ENCODE measurements at regions not wholly inside any gene's neighbourhood (a gene's known extent, or its start where the extent isn't known, plus 50 kb on each side); places are given as distances from the start of the nearest gene placed in this dataset.
"Not testable (repeated sequence)": the region's sequence is repeated elsewhere in the genome, so short reads cannot be mapped to it uniquely, and the experiment has no call there.

DNA sequence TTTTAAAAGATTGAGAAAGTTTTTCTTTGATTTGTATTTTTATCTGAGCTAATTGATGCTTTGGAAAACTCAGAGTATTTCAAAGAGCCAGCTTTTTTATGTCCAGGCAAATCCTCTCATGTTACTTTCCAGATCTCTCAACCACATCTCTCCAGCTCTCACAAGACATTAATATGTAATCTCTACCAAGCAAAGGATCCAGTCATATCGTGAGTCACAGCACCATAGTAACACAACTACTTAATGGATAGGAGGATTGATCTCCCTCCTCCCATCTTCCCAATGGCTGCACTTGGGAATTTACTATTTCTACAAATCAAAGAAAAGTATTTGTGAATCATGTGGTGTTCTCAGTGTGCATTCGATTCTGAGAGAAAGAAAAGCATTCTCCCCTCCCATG lies 63.3 kb downstream of the POU4F1 start:
- DNase-seq = no peak

DNA sequence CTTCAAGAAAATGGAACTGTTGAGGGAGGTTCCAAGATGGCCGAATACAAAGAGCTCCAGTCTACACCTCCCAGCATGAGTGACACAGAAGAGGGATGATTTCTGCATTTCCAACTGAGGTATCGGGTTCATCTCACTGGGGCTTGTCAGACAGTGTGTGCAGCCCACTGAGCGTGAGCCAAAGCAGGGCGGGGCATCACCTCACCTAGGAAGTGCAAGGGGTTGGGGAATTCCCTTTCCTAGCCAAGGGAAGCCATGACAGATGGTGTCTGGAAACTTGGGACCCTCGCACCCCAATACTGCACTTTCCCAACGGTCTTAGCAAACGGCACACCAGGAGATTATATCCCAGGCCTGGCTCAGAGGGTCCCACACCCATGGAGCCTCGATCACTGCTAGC lies 77.3 kb downstream of the POU4F1 start:
- DNase-seq = not testable (repeated sequence)

DNA sequence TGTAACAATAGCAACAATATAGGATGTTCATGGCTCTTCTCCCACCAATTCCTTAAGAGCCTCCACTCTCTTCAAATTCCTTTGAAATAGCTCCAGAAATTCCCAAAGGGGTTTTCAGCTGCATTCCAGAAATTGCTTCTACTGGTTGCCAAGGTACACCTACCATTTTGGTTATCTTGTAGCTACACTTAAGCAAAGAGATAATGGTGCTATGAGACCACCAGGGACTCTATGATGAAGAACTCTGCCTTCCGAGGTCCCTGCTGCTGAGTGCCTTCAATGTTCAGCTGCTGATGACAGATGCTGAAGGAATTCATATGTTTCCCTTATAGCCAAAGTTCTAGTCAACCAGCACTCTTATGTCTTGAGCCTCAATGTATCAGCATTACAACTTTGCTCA lies 78.4 kb downstream of the POU4F1 start:
- DNase-seq = no peak

DNA sequence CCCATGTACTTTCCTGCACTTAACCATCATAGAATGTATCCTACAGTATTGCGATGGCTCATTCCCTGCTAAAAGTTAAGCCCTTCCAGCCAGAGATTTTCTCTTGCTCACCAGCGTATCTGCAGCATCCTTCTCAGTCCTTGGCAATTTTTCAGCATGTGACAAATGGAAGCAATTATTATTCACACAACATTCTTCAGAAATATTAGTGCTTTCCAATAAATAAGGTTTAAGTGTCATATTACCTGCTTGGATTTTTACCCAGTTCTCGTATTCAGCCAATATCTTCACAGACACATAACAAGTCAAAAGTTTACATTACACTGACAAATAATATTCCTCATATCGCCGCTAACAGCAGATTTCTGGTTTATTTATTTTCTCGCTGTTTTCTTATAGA lies 82.3 kb downstream of the POU4F1 start:
- no peak for DNase-seq

DNA sequence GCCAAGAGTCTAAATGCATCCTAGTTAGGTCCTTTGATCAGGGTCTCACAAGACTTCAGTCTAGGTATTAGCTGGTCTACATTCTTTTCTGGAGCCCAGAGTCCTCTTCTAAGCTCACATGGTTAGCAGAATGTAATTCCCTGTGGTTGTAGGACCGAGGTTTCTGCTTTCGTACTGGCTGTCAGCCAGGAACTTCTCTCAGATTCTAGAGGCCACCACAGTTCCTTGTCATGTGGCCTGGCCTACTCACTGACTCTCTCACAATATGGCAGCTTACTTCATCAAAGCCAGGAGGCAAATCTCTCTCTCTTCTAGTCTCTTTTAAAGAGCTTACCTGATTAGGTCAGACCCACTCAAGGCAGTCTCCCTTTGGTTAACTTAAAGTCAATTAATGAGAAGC lies 82.9 kb downstream of the POU4F1 start:
- DNase-seq = no peak

DNA sequence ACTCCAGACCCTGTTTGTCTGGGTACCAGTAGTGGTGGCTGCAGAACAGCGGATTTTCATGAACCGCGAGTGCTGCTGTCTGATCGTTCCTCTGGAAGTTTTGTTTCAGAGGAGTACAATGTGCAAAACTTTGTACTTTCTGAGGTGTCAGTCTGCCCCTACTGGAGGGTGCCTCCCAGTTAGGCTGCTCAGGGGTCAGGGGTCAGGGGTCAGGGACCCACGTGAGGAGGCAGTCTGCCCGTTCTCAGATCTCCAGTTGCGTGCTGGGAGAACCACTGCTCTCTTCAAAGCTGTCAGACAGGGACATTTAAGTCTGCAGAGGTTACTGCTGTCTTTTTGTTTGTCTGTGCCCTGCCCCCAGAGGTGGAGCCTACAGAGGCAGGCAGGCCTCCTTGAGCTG lies 84.9 kb downstream of the POU4F1 start:
- not testable (repeated sequence) for DNase-seq

DNA sequence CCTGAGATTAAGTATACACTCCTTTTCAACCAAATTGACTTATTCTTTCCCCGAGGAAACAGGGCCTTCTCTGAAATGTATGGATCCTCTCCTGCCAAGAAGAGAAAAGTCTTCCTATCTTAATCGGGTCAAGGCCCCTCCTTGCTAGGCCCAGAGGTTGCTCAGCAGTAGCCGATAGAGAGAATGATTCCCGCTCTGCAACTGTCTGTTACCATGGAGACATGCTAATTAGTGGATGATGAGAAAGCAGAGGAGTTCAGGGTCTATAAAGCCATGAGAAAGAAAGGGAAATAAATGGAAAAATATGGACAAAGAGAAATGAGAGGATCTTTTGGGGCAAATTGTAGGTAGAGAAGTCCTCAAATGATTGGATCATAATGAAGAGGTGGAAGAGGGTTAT lies 103.5 kb downstream of the POU4F1 start:
- no peak for DNase-seq

DNA sequence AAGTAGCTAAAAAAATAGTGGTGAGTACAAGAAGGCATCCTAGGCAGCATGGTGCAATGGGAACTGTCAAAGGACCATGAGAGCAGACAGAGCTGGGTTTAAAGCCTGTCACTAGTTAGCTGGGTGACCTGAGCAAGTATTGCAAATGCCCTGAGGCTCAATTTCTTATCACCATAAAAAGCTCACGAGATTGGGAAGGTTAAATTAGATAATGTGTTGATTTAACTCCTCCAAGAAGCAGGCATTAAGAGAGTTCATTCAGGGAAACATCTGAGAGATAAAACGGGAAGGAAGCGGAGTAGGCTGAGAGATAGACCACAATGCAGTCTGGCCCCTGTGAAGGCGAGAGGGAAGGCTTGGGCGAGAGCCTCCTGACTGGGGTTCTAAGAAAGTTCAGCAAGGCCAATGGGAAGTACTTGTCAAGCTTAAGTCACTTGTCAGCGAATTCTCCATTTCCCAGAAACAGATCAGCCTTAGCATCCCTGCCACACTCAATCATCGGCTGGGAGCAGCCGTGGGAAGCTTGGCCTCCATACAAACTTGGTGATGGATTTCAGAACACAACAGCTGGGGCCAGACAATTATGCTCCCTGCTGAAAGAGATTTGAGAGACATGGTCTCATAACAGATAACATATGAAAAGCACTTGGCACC lies 105.5 kb downstream of the POU4F1 start:
- DNase-seq = no peak

DNA sequence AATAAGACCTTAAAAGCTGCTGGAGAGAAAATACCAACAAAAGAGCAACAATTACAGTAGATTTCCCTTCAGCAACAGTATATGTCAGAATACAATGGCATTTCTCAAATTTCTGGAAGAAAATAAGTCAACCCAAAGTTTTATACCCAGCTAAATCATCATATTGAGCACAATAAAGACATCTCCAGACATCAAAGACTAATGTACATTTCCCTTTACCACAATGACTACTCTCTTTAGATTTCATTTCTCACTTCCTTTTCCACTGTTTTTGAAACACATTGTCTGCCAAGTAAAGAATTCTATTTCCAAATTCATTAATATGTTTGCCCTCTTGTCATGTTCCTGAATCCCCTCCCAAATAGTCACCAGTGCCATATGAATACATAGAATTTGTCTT lies 111.4 kb downstream of the POU4F1 start:
- no peak for DNase-seq

DNA sequence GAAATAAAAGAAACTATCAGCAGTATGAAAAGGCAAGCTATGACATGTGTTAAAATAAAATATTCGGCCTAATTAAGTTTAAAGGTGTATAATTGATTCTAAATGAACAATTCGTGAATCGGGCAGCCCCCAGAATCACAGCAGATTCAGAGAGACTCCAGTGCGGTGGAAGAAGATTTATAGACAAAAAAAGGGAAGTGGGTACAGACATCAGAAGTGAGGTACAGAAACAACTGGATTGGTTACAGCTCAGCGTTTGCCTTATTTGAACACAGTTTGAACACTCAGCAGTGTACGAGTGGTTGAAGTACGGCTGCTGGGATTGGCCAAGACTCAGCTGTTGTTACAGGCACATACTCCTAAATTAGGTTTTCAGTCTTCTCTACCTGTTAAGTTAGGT lies 113.1 kb downstream of the POU4F1 start:
- DNase-seq = not testable (repeated sequence)

DNA sequence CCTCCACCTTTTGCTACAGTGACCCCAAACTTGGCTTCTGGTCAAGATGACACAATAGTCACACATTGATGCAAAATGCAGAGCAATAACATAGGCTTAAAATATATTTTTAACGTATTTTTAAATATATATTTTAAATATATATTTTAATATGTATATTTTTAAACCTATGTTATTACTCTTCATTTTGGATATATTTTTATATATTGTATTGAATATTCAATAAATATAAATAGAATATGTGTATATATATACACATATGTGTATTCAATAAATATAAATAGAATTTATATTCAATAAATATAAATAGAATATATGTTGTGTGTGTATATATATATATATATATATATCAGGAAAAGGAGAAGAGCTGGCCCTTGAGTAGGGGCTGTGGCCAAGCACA lies 115.6 kb downstream of the POU4F1 start:
- no peak for DNase-seq

DNA sequence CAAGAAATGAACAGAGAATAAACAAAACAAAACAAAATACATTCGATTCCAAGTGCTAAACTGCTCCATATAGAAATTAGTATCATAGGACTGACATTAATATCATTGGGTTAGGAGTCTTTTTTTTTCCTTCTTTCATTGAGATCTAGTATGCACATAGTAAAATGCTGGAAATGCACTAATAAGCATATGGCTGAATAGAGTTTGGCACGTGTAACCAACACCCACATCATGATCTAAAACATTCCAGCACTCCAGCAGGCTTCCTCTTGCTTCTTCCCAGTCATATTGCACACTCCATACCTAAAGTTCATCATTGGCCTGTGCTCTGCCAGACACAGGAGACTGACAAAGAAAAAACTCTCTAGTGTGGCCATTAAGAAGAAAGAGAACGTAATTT lies 117.5 kb downstream of the POU4F1 start:
- DNase-seq = no peak

DNA sequence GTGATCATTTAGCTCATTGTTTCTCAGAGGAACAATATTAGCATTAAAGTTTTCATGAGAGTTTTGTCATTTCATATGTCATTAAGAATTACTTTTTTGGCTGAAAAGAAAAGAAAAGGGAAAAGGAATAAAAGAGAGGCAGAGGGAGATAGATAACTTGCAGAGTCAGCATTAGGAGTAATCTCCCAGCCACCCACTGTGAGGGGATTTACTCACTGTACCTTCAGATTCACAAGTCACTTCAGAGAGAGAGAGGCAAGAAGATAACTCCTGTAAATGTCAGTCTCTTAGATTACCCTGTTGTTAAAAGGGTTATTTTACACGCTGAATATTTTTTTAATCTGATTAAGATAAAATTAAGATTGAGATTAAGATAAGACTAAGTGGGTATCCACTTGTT lies 125.2 kb downstream of the POU4F1 start:
- no peak for DNase-seq

DNA sequence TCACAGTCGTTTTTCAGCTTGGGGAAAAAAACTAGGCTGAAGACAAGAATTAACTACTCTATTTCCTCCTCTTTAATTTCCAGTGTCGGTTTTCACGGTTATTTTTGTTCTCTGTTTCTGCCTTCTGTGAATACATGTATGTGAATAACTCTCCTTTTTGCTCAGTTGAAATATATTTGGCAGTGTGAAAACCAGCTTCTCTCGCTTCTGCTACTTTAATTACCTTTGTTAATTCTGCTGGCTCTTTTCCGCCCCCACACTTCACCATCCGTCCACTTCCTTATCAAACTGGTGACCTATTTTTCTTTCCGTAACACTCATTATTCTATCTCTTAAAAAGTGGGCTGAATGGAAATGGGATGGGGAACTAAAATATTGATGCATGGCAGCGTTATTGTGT lies 126.4 kb downstream of the POU4F1 start:
- no peak for DNase-seq

DNA sequence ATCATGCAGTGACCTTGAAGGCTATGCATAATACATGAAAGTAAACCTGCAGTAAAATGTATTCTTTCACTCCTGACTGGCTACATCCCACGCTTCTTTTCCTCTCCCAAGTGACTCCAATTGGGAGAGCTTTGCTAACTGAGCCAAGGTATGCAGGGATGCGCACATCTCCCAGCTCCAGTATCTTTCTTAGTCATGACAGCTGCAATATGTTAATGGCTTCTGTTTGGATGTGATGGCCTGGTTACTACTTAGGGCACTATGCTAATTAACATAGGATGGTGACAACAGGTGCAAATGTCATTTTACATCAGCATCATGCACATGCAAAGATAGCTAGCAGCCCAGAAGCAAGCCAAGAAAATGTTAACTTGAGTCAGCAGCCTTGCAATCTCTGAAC lies 134.7 kb downstream of the POU4F1 start:
- no peak for DNase-seq

DNA sequence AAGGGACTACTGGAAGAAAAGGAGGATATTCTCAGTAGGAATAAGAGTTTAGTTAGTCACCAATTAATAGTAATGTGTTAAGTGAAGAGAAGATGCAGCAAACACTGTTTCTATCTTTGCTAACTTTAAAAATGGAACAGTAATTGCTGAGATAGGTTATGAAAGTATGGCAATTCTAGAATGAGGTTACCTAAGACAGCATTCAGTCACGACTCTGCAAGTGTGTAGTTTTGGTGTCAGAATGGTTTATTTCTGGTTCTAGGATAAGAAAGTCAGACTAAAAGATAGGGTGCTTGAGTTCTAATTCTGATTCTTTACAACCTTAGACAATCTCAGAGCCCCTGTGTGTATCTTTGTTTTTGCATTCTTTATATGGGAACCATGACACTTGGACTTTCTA lies 138.1 kb downstream of the POU4F1 start:
- no peak for DNase-seq

DNA sequence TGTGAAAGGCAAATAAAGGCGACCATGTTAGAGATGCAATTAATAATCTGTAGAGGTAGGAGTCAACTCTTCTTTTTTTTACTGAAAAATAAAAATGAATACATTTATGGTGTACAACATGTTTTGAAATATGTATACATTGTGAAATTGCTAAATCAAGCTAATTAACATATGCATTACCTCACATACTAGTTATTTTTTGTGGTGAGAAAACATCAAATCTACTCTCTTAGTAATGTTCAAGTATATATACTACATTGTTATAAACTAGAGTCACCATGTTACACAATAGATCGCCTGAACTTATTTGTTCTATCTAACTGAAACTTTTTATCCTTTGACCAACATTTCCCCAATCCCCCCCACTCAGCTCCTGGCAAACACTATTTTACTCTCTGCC lies 143.2 kb downstream of the POU4F1 start:
- DNase-seq = no peak

DNA sequence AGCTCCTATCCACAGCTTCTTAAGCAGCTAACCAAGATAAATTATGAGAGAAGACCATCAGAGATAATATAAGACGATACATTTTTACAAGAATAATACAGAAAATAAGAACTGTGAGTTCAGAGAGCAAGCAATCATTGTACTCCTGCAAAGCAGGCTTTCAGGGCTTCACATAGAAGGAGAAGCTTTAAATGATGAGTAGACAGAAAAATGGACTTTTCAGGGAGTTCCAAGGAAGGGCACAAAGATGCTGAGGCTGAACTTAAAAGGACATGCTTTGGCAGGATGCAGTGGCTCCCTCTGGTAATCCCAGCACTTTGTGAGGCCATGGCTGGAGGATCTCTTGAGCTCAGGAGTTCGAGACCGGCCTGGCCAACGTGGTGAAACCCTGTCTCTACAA lies 159.5 kb downstream of the POU4F1 start:
- DNase-seq = no peak

DNA sequence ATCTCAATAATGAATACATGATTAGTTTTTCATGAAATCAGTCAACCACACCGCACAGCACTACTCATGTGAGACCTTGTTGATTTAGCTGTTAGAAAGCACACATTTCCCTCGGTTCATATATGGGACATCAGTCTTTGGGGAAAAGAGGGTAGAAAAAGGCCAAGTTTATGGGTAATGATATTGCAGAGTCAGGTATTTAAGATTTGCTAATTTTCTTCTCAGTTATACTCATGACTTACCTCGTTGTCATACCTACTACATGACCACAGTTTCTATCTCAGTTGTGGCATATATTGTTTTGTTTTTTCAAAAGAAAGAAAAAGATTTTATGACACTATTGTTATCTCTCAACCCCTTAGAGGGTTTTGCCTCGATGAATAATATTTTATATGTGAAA lies 165.6 kb downstream of the POU4F1 start:
- DNase-seq = no peak

DNA sequence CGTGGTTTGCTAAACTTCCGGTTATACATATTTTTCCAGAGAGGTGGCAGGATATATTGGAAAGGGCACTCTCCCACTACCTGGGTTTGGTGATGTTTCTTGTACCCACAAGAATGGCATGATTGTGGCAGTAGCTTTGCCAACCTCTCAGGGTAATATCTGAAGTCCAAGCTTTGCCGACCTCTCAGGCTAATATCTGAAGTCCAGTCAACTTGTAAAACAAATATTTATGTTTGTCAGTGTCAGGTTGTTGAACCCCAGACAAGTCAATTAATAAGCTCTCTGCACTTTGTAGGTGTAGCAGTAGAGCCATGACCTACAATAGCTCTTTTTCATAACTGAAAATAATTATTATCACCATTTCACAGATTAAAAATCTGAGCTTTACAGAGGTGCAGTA lies 167.0 kb downstream of the POU4F1 start:
- no peak for DNase-seq

DNA sequence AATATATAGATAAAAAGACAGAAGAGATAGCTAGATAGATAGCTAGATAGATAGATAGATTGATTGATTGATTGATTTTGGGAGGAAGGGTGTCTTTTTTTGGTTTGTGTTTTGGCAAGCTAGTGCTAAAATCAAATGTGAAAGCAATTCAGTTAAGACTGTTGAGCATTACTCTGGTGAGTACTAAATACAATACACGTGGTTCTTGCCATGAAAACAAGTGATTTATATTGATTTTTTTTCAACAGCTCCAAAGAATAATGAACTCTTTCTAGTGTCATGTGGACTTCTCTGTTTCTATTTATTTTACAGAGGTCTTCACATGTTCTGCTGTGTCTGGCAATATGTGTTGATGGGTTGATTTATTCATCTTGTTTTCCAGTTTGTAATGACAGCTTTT lies 172.0 kb downstream of the POU4F1 start:
- DNase-seq = no peak

DNA sequence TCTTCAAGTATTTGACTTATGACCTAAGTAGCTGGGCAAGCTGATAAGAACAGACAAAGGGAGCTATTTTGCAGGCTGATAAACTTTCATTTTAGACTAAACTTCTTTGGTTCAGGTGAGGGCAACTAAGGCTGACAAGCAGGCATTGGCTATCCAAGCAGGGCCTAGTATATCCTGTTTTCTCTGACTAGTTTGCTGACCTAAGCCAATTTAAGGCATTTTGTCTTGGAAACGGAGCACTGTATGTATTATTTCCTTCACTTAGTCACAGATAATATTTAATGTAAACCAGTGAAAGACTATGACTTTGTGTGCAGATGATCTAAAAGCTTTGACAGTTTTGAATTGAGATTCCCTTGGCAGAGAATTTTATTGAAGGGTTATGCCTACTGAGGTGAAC lies 172.5 kb downstream of the POU4F1 start:
- no peak for DNase-seq

DNA sequence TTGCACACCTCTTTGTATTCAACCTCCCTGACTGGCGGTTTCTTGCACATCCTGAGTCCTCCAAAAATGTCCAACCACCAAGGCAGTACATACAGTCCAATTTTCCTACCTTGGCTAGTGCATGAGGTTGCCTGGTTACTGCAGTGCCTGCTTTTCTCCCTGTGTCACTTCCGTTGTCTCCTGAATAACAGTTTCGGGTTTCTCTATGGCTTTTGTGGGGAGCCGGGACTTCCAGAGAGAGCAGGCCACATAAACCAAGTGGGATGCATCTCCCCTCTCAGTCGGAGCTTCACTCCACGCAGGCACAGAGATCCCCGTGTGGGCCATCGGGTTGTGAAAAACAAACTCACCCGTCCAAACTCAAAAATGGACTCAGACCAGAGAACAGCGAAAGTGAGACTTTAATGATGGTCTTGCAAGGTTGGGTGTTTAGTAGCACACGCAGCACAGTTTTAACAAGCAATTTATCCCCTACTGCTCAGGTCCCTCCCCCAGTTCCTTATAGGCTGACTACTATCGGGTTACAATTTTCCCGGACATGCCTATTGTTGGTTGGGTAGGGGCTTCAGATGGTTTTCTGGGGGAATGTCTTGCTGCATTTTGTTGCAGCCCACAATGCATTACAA lies 173.1 kb downstream of the POU4F1 start:
- DNase-seq = no peak

DNA sequence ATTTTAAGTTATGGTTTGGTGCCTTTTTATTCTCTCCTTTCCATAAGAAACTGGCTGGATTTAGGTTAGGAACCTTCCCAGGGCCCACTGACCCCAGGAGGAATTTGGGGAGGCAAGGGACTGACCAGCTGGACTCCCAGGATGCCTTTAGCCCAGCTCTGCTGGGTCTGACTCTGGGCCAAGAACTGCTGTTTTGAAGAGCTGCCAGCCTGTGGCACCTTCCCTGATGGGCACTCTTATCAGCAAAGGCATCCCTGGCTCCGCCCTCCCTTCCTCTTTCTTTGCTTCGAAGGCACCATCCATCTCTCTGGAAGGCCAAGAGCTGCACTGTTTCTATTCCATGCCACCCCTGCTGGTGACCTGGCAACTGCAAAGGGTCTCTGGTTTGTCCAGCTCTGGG lies 174.7 kb downstream of the POU4F1 start:
- DNase-seq = no peak

DNA sequence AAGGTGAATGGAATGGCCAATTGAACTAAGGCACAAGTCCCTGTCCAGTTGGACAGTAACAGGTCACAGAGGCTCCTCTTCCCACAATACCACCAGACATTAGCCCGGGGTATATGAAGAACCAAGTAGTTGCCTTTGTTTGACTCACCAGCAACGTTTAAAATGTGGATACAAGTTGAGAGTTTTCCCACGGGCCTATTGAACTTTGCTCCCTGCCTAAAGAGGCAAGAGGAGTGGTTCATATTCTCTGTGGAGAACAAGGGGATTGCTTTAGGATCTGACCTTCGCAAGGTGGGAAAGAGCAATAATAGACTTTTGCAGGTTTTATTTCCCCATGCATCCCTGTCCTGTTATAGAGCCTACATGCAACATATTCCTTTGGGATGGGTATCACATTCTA lies 177.2 kb downstream of the POU4F1 start:
- no peak for DNase-seq
